ENCODE measurements at regions not wholly inside any gene's neighbourhood (a gene's known extent, or its start where the extent isn't known, plus 50 kb on each side); places are given as distances from the start of the nearest gene placed in this dataset.

GRCh38 chr3:158882445-158882844 lies 80.6 kb downstream of the MFSD1 start:
- CTCF ChIA-PET, result interaction anchor here (0.6 kb wide), 1 partner anchor 20 kb away, joined by 3 read pairs; no protein-coding TSS in a partner anchor
- TF ChIP-seq ZNF133 (tag by site-specific recombination; IDR thresholded peaks at IDR 0.05), result no peak
- TF ChIP-seq ZNF561 (tag by site-specific recombination; IDR thresholded peaks at IDR 0.05; ENCODE audit: borderline replicate concordance), result no peak
- TF ChIP-seq ZNF473 (tag by site-specific recombination; IDR thresholded peaks at IDR 0.05), result no peak
- no peak for TF ChIP-seq SETDB1 (IDR thresholded peaks at IDR 0.05; ENCODE audit: insufficient read length, low read length)
- POLR2A ChIA-PET, result no interaction called here
- no peaks in the 10 kb centered on the region for H3K36me3 ChIP-seq (ENCODE audit: control insufficient read depth in 2 of 2, insufficient read depth in 1 of 2, low read length in 2 of 2)
- no peak overlapping the region for H3K27ac ChIP-seq (ENCODE audit: extremely low read depth, low read depth, low read length)
- no peak overlapping the region for H3K4me3 ChIP-seq (ENCODE audit: low read depth, low read length)
- no peaks in the 10 kb centered on the region for H3K4me1 ChIP-seq (ENCODE audit: control insufficient read depth, insufficient read depth, low read length)
- H3K9me3 ChIP-seq (ENCODE audit: control insufficient read depth, insufficient read depth, low read depth, low read length), result no peaks in the 10 kb centered on the region

DNA sequence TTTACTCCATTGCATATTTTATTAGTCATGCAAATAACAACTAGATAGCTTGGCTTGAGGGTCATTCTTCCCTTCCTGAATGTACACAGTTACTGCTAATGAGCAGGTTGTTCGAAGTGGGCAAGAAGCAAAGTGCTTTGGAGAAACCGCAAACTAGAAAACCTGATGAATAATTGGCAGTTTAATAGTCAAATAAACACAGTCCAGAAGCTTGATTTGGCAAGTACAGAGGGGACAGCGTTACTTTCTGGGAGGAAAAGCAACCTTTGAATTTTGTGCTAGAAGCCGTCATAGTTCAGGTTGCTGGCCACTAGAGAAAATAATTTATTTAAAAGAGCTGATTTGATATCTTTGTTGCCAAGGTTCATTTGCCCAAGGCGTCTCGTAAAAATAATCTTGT lies 94.9 kb downstream of the MFSD1 start:
- CTCF ChIA-PET, result interaction anchor here (0.8 kb wide), 1 partner anchor 50 kb away, joined by 3 read pairs; no protein-coding TSS in a partner anchor

GRCh38 chr3:158906749-158907148 lies 104.9 kb downstream of the MFSD1 start:
- H3K27ac ChIP-seq (ENCODE audit: extremely low read depth, low read depth, low read length), result no peak overlapping the region
- H3K9me3 ChIP-seq (ENCODE audit: control insufficient read depth, insufficient read depth, low read depth, low read length), result no peaks in the 10 kb centered on the region
- POLR2A ChIA-PET, result no interaction called here
- H3K4me1 ChIP-seq (ENCODE audit: control insufficient read depth, insufficient read depth, low read length), result no peaks in the 10 kb centered on the region
- no peaks in the 10 kb centered on the region for H3K36me3 ChIP-seq (ENCODE audit: control insufficient read depth in 2 of 2, insufficient read depth in 1 of 2, low read length in 2 of 2)
- no peak for TF ChIP-seq WT1 (tag by site-specific recombination; IDR thresholded peaks at IDR 0.05)
- TF ChIP-seq, protein P1, sequence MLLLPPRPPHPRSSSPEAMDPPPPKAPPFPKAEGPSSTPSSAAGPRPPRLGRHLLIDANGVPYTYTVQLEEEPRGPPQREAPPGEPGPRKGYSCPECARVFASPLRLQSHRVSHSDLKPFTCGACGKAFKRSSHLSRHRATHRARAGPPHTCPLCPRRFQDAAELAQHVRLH (tag by site-specific recombination; IDR thresholded peaks at IDR 0.05), result no peak
- no peak for TF ChIP-seq KLF8 (tag by site-specific recombination; IDR thresholded peaks at IDR 0.05)
- TF ChIP-seq TRIM28 (IDR thresholded peaks at IDR 0.05; ENCODE audit: borderline replicate concordance, low read length), result no peak
- TF ChIP-seq SCRT1 (tag by site-specific recombination; IDR thresholded peaks at IDR 0.05; ENCODE audit: borderline replicate concordance), result peak; percentile 82; the same call in 1 of the 2 replicates
- peak; percentile 88 for TF ChIP-seq SCRT2 (tag by site-specific recombination; IDR thresholded peaks at IDR 0.05)
- CTCF ChIA-PET, result no interaction called here
- no peak overlapping the region for H3K4me3 ChIP-seq (ENCODE audit: low read depth, low read length)

More for the DNA sequence above, 94.9 kb downstream of the MFSD1 start:
- no peaks in the 10 kb centered on the region for H3K4me1 ChIP-seq (ENCODE audit: control insufficient read depth, insufficient read depth, low read length)
- no peaks in the 10 kb centered on the region for H3K9me3 ChIP-seq (ENCODE audit: control insufficient read depth, insufficient read depth, low read depth, low read length)
- POLR2A ChIA-PET, result no interaction called here
- H3K4me3 ChIP-seq (ENCODE audit: low read depth, low read length), result no peak overlapping the region
- no peaks in the 10 kb centered on the region for H3K36me3 ChIP-seq (ENCODE audit: control insufficient read depth in 2 of 2, insufficient read depth in 1 of 2, low read length in 2 of 2)
- TF ChIP-seq FEZF1 (tag by site-specific recombination; IDR thresholded peaks at IDR 0.05) (peak; percentile 15; the same call in 1 of the 2 replicates), ZEB2 (tag by site-specific recombination; IDR thresholded peaks at IDR 0.05) (no peak), OSR2 (tag by site-specific recombination; IDR thresholded peaks at IDR 0.05) (0 out of 2 replicates have a peak, but pooled peaks have one; percentile 9), SP7 (tag by site-specific recombination; IDR thresholded peaks at IDR 0.05) (peak; percentile 78)
- no peak overlapping the region for H3K27ac ChIP-seq (ENCODE audit: extremely low read depth, low read depth, low read length)

- POLR2A ChIA-PET, result no interaction called here
- Histone ChIP-seq H3K36me3 (ENCODE audit: control insufficient read depth in 2 of 2, insufficient read depth in 1 of 2, low read length in 2 of 2) (no peaks in the 10 kb centered on the region), H3K4me1 (ENCODE audit: control insufficient read depth, insufficient read depth, low read length) (no peaks in the 10 kb centered on the region), H3K9me3 (ENCODE audit: control insufficient read depth, insufficient read depth, low read depth, low read length) (no peaks in the 10 kb centered on the region), H3K4me3 (ENCODE audit: low read depth, low read length) (no peak overlapping the region), H3K27ac (ENCODE audit: extremely low read depth, low read depth, low read length) (no peak overlapping the region)
- CTCF ChIA-PET, result interaction anchor here (0.6 kb wide), 1 partner anchor 1415 kb away, joined by 3 read pairs; no protein-coding TSS in a partner anchor
- TF ChIP-seq ZNF350 (tag by site-specific recombination; IDR thresholded peaks at IDR 0.05) (no peak), INSM2 (tag by site-specific recombination; IDR thresholded peaks at IDR 0.05) (no peak), GLIS1 (tag by site-specific recombination; IDR thresholded peaks at IDR 0.05) (no peak), AEBP2 (tag by site-specific recombination; IDR thresholded peaks at IDR 0.05; ENCODE audit: borderline replicate concordance) (no peak), ZNF548 (tag by site-specific recombination; IDR thresholded peaks at IDR 0.05) (no peak), ZNF174 (tag by site-specific recombination; IDR thresholded peaks at IDR 0.05) (no peak), ZNF394 (tag by site-specific recombination; IDR thresholded peaks at IDR 0.05; ENCODE audit: borderline replicate concordance) (no peak)
- TF ChIP-seq, protein P2, sequence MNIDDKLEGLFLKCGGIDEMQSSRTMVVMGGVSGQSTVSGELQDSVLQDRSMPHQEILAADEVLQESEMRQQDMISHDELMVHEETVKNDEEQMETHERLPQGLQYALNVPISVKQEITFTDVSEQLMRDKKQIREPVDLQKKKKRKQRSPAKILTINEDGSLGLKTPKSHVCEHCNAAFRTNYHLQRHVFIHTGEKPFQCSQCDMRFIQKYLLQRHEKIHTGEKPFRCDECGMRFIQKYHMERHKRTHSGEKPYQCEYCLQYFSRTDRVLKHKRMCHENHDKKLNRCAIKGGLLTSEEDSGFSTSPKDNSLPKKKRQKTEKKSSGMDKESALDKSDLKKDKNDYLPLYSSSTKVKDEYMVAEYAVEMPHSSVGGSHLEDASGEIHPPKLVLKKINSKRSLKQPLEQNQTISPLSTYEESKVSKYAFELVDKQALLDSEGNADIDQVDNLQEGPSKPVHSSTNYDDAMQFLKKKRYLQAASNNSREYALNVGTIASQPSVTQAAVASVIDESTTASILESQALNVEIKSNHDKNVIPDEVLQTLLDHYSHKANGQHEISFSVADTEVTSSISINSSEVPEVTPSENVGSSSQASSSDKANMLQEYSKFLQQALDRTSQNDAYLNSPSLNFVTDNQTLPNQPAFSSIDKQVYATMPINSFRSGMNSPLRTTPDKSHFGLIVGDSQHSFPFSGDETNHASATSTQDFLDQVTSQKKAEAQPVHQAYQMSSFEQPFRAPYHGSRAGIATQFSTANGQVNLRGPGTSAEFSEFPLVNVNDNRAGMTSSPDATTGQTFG (tag by site-specific recombination; IDR thresholded peaks at IDR 0.05; ENCODE audit: borderline replicate concordance), result no peak
These were observed 106.4 kb downstream of the MFSD1 start for GRCh38 chr3:158908187-158908734.

All from HEK293 (cell line).